Parathyroid adenoma (tissue), 2 donors: ENCODE measurements at regions not wholly inside any gene's neighbourhood (a gene's known extent, or its start where the extent isn't known, plus 50 kb on each side); places are given as distances from the start of the nearest gene placed in this dataset.
"Not testable (repeated sequence)": the region's sequence is repeated elsewhere in the genome, so short reads cannot be mapped to it uniquely, and the experiment has no call there.

ENCODE experiments used
- H2AFZ ChIP-seq: fragments of 300-600 bp; sonication (generic); one replicate; pipeline ENCODE4 v1.7.0; 2017; ENCODE audit warnings: antibody characterized with exemption, mild to moderate bottlenecking
- H3K27ac ChIP-seq: fragments of 300-600 bp; sonication (generic); one replicate; pipeline ENCODE4 v1.7.0; 2017
- H3K27me3 ChIP-seq: fragments of 300-600 bp; sonication (generic); one replicate; pipeline ENCODE4 v1.7.0; 2017; ENCODE audit warnings: low read length; ENCODE audit not compliant: control insufficient read depth, insufficient read depth
- H3K36me3 ChIP-seq: fragments of 300-600 bp; sonication (generic); one replicate; pipeline ENCODE4 v1.7.0; 2017; ENCODE audit warnings: low read length; ENCODE audit not compliant: control insufficient read depth, insufficient read depth
- H3K4me1 ChIP-seq: fragments of 300-600 bp; sonication (generic); one replicate; pipeline ENCODE4 v1.7.0; 2017; ENCODE audit warnings: control low read depth
- H3K4me2 ChIP-seq: fragments of 300-600 bp; sonication (generic); one replicate; pipeline ENCODE4 v1.7.0; 2017; ENCODE audit warnings: low read length
- H3K4me3 ChIP-seq: fragments of 300-600 bp; sonication (generic); one replicate; pipeline ENCODE4 v1.7.0; 2017; ENCODE audit warnings: low read depth, low read length
- H3K79me2 ChIP-seq: fragments of 300-600 bp; sonication (generic); one replicate; pipeline ENCODE4 v1.7.0; 2017; ENCODE audit warnings: control low read depth
- H3K9ac ChIP-seq: fragments of 300-600 bp; sonication (generic); one replicate; pipeline ENCODE4 v1.7.0; 2017; ENCODE audit warnings: mild to moderate bottlenecking
- H3K9me3 ChIP-seq: fragments of 300-600 bp; sonication (generic); one replicate; pipeline ENCODE4 v1.7.0; 2017; ENCODE audit warnings: low read length; ENCODE audit not compliant: control insufficient read depth
- TF ChIP-seq, protein P1 (sequence below): fragments of 300-600 bp; sonication (generic); IDR thresholded peaks from one replicate; pipeline ENCODE4 v1.7.0; 2017; ENCODE audit warnings: antibody characterized with exemption, mild to moderate bottlenecking
- donor health status: primary hyperparathyroidism.

DNA sequence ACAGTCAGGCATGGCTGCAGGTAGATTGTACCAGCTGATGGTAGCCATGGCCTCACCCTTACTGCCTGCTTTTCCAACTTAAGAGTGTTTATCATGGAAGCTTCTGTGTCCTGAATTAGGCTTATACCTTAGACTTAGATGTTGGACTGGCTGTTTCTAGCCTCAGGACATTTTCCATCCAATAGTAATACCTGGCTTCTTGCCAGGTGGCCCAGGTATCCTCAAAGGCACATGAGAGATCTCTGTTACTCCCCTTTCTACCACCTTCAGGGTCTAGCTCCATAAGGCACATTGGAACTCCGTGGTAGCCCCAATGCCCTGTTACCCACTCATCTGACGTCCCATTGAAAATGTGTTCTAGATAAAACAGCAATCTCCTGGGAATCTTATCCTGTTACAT, 407.5 kb downstream of the SPRY2 start:
- Histone ChIP-seq H3K9me3 (no peaks in the 10 kb centered on the region), H3K4me3 (no peak overlapping the region), H3K9ac (no peak overlapping the region), H3K27ac (no peak overlapping the region), H3K79me2 (no peaks in the 10 kb centered on the region), H3K36me3 (no peaks in the 10 kb centered on the region), H2AFZ (no peak overlapping the region), H3K4me1 (no peaks in the 10 kb centered on the region), H3K4me2 (no peak overlapping the region), H3K27me3 (no peaks in the 10 kb centered on the region)
- TF ChIP-seq, protein P1, sequence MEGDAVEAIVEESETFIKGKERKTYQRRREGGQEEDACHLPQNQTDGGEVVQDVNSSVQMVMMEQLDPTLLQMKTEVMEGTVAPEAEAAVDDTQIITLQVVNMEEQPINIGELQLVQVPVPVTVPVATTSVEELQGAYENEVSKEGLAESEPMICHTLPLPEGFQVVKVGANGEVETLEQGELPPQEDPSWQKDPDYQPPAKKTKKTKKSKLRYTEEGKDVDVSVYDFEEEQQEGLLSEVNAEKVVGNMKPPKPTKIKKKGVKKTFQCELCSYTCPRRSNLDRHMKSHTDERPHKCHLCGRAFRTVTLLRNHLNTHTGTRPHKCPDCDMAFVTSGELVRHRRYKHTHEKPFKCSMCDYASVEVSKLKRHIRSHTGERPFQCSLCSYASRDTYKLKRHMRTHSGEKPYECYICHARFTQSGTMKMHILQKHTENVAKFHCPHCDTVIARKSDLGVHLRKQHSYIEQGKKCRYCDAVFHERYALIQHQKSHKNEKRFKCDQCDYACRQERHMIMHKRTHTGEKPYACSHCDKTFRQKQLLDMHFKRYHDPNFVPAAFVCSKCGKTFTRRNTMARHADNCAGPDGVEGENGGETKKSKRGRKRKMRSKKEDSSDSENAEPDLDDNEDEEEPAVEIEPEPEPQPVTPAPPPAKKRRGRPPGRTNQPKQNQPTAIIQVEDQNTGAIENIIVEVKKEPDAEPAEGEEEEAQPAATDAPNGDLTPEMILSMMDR, result no peak

DNA sequence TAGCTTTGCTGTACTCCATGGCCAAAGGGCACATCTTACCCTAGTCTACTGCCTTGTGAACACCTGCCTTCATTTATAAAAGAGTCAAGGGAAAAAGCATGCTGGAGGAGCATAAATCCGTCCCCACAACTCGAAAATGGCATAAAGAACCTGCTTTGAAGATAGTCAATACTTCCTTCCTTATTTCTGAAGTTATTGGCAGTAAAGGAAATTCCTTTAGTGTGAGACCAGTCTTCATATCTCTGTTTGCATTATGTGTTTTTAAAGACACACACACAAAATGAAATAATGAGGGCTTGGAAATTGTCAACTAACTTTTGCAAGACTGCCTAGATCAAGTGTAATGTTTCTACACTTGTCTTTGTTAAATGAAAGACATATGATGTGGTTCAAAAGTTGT, 408.4 kb downstream of the SPRY2 start:
- TF ChIP-seq, protein P1, result no peak
- no peak overlapping the region for H3K4me3 ChIP-seq
- no peaks in the 10 kb centered on the region for H3K4me1 ChIP-seq
- H3K9ac ChIP-seq, result no peak overlapping the region
- no peaks in the 10 kb centered on the region for H3K9me3 ChIP-seq
- H3K36me3 ChIP-seq, result no peaks in the 10 kb centered on the region
- no peak overlapping the region for H3K27ac ChIP-seq
- H3K27me3 ChIP-seq, result no peaks in the 10 kb centered on the region
- H3K4me2 ChIP-seq, result no peak overlapping the region
- no peak overlapping the region for H2AFZ ChIP-seq
- H3K79me2 ChIP-seq, result no peaks in the 10 kb centered on the region

DNA sequence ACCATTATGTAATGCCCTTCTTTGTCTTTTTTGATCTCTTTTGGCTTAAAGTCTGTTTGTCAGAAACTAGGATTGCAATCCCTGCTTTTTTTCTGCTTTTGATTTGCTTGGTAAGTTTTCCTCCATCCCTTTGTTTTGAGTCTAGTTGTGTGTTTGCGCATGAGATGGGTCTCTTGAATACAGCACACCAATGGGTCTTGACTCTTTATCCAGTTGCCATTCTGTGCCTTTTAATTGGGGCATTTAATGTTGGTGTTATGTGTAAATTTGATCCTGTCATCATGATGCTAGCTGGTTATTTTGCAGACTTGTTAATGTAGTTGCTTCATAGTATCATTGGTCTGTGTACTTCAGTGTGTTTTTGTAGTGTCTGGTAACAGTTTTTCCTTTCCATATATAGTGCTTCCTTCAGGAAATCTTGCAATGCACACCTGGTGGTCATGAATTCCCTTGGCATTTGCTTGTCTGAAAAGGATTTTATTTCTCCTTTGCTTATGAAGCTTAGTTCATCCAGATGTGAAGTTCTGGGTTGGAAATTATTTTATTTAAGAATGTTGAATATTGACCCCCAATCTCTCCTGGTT, 416.9 kb downstream of the SPRY2 start:
- not testable (repeated sequence) for H2AFZ ChIP-seq, H3K27ac ChIP-seq, H3K79me2 ChIP-seq, H3K9me3 ChIP-seq, H3K9ac ChIP-seq, H3K27me3 ChIP-seq, H3K4me1 ChIP-seq, H3K4me3 ChIP-seq, H3K36me3 ChIP-seq, H3K4me2 ChIP-seq

DNA sequence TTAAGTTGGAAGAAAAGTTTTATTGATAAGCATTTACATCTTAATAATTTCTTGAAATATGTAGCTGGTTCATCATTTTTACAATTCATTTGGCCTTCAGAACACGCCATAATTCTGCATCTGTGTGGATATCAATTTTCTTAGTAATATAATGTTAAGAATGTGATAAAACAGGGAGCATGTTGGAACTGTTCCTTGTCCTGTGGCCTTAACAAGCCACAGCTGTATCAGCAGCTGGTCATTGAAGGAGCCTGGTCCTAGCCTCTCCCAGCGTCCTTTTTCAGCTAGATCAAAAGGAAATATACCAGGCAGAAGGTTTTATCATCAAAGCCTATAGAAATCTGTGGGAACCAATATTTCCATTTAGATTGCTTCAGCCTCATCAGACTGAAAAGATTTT, 421.8 kb downstream of the SPRY2 start:
- TF ChIP-seq, protein P1, result no peak
- Histone ChIP-seq H3K9me3 (no peaks in the 10 kb centered on the region), H3K4me1 (no peaks in the 10 kb centered on the region)

DNA sequence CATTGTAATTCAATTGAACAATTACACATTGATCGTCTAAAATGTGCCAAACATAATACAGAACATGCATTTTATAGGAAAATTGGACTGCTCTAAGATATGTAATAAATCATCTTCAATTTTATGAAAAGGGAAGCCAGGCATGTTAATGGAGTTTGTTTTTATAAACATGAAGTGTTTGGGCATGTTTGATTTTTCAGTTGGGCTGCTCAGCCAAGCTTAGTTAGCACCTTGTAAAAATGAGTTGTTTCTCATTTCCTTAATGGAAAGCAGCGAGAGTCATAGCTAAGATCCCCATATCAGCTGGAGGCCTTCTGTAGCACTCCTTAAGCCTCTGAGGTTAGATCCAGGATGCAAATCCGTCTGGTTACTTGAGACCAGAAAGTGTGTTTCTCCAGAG, 422.3 kb downstream of the SPRY2 start:
- H2AFZ ChIP-seq, result no peak overlapping the region
- H3K9ac ChIP-seq, result no peak overlapping the region
- TF ChIP-seq, protein P1, result no peak
- no peaks in the 10 kb centered on the region for H3K27me3 ChIP-seq
- no peaks in the 10 kb centered on the region for H3K36me3 ChIP-seq
- no peaks in the 10 kb centered on the region for H3K9me3 ChIP-seq
- H3K4me2 ChIP-seq, result no peak overlapping the region
- no peak overlapping the region for H3K27ac ChIP-seq
- H3K4me3 ChIP-seq, result no peak overlapping the region
- no peaks in the 10 kb centered on the region for H3K79me2 ChIP-seq
- H3K4me1 ChIP-seq, result no peaks in the 10 kb centered on the region

More for the DNA sequence above, 421.8 kb downstream of the SPRY2 start:
- no peaks in the 10 kb centered on the region for H3K36me3 ChIP-seq
- no peaks in the 10 kb centered on the region for H3K27me3 ChIP-seq
- H3K9ac ChIP-seq, result no peak overlapping the region
- H3K4me3 ChIP-seq, result no peak overlapping the region
- H3K27ac ChIP-seq, result no peak overlapping the region
- H3K4me2 ChIP-seq, result no peak overlapping the region
- H2AFZ ChIP-seq, result no peak overlapping the region
- H3K79me2 ChIP-seq, result no peaks in the 10 kb centered on the region
